ENCODE measurements at regions not wholly inside any gene's neighbourhood (a gene's known extent, or its start where the extent isn't known, plus 50 kb on each side); places are given as distances from the start of the nearest gene placed in this dataset.

GRCh38 chr16:55035029-55035428, 104.4 kb downstream of the IRX5 start:
- no peak for ATAC-seq
- TF ChIP-seq, protein P1, sequence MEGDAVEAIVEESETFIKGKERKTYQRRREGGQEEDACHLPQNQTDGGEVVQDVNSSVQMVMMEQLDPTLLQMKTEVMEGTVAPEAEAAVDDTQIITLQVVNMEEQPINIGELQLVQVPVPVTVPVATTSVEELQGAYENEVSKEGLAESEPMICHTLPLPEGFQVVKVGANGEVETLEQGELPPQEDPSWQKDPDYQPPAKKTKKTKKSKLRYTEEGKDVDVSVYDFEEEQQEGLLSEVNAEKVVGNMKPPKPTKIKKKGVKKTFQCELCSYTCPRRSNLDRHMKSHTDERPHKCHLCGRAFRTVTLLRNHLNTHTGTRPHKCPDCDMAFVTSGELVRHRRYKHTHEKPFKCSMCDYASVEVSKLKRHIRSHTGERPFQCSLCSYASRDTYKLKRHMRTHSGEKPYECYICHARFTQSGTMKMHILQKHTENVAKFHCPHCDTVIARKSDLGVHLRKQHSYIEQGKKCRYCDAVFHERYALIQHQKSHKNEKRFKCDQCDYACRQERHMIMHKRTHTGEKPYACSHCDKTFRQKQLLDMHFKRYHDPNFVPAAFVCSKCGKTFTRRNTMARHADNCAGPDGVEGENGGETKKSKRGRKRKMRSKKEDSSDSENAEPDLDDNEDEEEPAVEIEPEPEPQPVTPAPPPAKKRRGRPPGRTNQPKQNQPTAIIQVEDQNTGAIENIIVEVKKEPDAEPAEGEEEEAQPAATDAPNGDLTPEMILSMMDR (IDR thresholded peaks at IDR 0.05) = peak; percentile 66
- TF ChIP-seq SIN3A (IDR thresholded peaks at IDR 0.05; ENCODE audit: borderline replicate concordance, insufficient read depth, low read depth, low read length) = no peak
- H3K27me3 ChIP-seq (ENCODE audit: control insufficient read depth, insufficient read depth, low read length) = no peaks in the 10 kb centered on the region
- no peak for DNase-seq (ENCODE audit: low read depth, low spot score)
- intact Hi-C loops (cut with micrococcal nuclease; ENCODE audit: unreplicated experiment) (no loop called here), in situ Hi-C loops (cut with HindIII; ENCODE audit: low pct_unique_long_range_greater_than_20kb, low sequenced_read_pairs) (no loop called here)
- no peaks in the 10 kb centered on the region for H3K36me3 ChIP-seq (ENCODE audit: control insufficient read depth, insufficient read depth, low read length)
- H3K4me3 ChIP-seq (ENCODE audit: low read depth in 2 of 2, low read length in 2 of 2) = no peak overlapping the region
- BruUV-seq (replicated peaks) = no TSS peak
- no peaks in the 10 kb centered on the region for H3K4me1 ChIP-seq (ENCODE audit: control insufficient read depth, insufficient read depth, low read length)
- ChIA-PET POLR2A (no interaction called here), CTCF (no interaction called here)
- no peak overlapping the region for H3K27ac ChIP-seq (ENCODE audit: low read length)
- no peaks in the 10 kb centered on the region for H3K9me3 ChIP-seq (ENCODE audit: control insufficient read depth, insufficient read depth, low read depth, low read length)

DNA sequence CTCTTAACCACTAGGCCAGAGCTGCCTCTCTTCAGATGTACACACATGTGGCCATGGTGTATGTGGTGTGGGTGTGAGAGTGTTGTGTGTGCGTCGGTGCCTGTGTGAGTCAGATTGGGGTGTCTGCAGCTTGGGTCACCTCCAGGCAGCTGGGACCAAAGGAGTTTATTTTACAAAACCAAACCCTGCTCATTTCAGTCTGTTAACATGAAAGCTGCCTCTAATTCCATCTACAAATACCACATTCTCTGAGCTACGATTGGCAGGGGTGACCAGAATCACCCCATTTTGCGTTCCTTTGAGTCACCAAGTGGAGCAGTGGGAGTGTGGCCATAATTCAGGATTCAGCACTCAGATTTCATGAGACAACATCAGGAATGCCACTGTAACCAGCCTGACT, 105.3 kb downstream of the IRX5 start:
- intact Hi-C loops (cut with micrococcal nuclease; ENCODE audit: unreplicated experiment) = no loop called here
- in situ Hi-C loops (cut with HindIII; ENCODE audit: low pct_unique_long_range_greater_than_20kb, low sequenced_read_pairs) = no loop called here
- no peak for TF ChIP-seq TCF7L2 (IDR thresholded peaks at IDR 0.05; ENCODE audit: low read depth, low read length)
- TF ChIP-seq SIN3A (IDR thresholded peaks at IDR 0.05; ENCODE audit: borderline replicate concordance, insufficient read depth, low read depth, low read length) = no peak
- TF ChIP-seq, protein P1 (IDR thresholded peaks at IDR 0.05) = no peak
- no peak for TF ChIP-seq POLR2AphosphoS5 (IDR thresholded peaks at IDR 0.05; ENCODE audit: low read depth, low read length)
- TF ChIP-seq, protein P2, sequence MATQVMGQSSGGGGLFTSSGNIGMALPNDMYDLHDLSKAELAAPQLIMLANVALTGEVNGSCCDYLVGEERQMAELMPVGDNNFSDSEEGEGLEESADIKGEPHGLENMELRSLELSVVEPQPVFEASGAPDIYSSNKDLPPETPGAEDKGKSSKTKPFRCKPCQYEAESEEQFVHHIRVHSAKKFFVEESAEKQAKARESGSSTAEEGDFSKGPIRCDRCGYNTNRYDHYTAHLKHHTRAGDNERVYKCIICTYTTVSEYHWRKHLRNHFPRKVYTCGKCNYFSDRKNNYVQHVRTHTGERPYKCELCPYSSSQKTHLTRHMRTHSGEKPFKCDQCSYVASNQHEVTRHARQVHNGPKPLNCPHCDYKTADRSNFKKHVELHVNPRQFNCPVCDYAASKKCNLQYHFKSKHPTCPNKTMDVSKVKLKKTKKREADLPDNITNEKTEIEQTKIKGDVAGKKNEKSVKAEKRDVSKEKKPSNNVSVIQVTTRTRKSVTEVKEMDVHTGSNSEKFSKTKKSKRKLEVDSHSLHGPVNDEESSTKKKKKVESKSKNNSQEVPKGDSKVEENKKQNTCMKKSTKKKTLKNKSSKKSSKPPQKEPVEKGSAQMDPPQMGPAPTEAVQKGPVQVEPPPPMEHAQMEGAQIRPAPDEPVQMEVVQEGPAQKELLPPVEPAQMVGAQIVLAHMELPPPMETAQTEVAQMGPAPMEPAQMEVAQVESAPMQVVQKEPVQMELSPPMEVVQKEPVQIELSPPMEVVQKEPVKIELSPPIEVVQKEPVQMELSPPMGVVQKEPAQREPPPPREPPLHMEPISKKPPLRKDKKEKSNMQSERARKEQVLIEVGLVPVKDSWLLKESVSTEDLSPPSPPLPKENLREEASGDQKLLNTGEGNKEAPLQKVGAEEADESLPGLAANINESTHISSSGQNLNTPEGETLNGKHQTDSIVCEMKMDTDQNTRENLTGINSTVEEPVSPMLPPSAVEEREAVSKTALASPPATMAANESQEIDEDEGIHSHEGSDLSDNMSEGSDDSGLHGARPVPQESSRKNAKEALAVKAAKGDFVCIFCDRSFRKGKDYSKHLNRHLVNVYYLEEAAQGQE (IDR thresholded peaks at IDR 0.05; ENCODE audit: insufficient read depth in 1 of 2, low read depth in 2 of 2, low read length in 1 of 2) = no peak
- H3K9me3 ChIP-seq (ENCODE audit: control insufficient read depth, insufficient read depth, low read depth, low read length) = no peaks in the 10 kb centered on the region
- DNase-seq (ENCODE audit: low read depth, low spot score) (no peak), ATAC-seq (no peak)
- H3K4me1 ChIP-seq (ENCODE audit: control insufficient read depth, insufficient read depth, low read length) = no peaks in the 10 kb centered on the region
- H3K4me3 ChIP-seq (ENCODE audit: low read depth in 2 of 2, low read length in 2 of 2) = no peak overlapping the region
- no peaks in the 10 kb centered on the region for H3K27me3 ChIP-seq (ENCODE audit: control insufficient read depth, insufficient read depth, low read length)
- no peaks in the 10 kb centered on the region for H3K36me3 ChIP-seq (ENCODE audit: control insufficient read depth, insufficient read depth, low read length)
- ChIA-PET POLR2A (no interaction called here), CTCF (no interaction called here)
- no peak overlapping the region for H3K27ac ChIP-seq (ENCODE audit: low read length)
- BruUV-seq (replicated peaks) = no TSS peak

DNA sequence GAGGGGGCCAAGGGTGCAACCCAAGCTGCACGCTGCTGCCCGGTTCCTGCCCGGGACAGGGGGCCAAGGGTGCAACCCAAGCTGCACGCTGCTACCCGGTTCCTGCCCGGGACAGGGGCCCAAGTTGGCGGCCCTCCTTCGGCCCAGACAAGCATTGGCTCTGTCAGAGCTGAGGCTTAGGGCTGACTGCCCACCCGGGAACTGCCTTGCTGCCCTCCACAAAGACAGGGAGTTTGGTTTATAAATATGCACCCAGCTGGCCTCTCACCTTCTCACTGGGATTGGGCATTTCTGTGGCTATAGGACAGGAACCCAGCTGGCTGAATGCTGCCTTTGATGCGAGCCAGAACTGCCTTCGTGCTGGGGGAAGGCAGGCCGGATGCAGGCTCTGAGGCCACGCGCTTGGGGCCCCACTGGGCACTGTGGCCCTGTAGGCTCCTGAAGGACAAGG, 105.7 kb downstream of the IRX5 start:
- DNase-seq (ENCODE audit: low read depth, low spot score) (no peak), ATAC-seq (no peak)
- ChIA-PET POLR2A (no interaction called here), CTCF (no interaction called here)
- Histone ChIP-seq H3K4me3 (ENCODE audit: low read depth in 2 of 2, low read length in 2 of 2) (no peak overlapping the region), H3K9me3 (ENCODE audit: control insufficient read depth, insufficient read depth, low read depth, low read length) (no peaks in the 10 kb centered on the region), H3K27ac (ENCODE audit: low read length) (no peak overlapping the region), H3K36me3 (ENCODE audit: control insufficient read depth, insufficient read depth, low read length) (no peaks in the 10 kb centered on the region), H3K4me1 (ENCODE audit: control insufficient read depth, insufficient read depth, low read length) (no peaks in the 10 kb centered on the region), H3K27me3 (ENCODE audit: control insufficient read depth, insufficient read depth, low read length) (no peaks in the 10 kb centered on the region)
- in situ Hi-C loops (cut with HindIII; ENCODE audit: low pct_unique_long_range_greater_than_20kb, low sequenced_read_pairs) = no loop called here
- BruUV-seq (replicated peaks) = no TSS peak
- TF ChIP-seq, protein P1 (IDR thresholded peaks at IDR 0.05) = no peak
- TF ChIP-seq TCF7L2 (IDR thresholded peaks at IDR 0.05; ENCODE audit: low read depth, low read length) = no peak
- no peak for TF ChIP-seq POLR2AphosphoS5 (IDR thresholded peaks at IDR 0.05; ENCODE audit: low read depth, low read length)
- TF ChIP-seq SIN3A (IDR thresholded peaks at IDR 0.05; ENCODE audit: borderline replicate concordance, insufficient read depth, low read depth, low read length) = no peak
- TF ChIP-seq, protein P2 (IDR thresholded peaks at IDR 0.05; ENCODE audit: insufficient read depth in 1 of 2, low read depth in 2 of 2, low read length in 1 of 2) = no peak
- intact Hi-C loops (cut with micrococcal nuclease; ENCODE audit: unreplicated experiment) = no loop called here

All from Panc1 (cell line).